ENCODE measurements at regions not wholly inside any gene's neighbourhood (a gene's known extent, or its start where the extent isn't known, plus 50 kb on each side); places are given as distances from the start of the nearest gene placed in this dataset.

GRCh38 chr6:23754197-23754596 lies 371.8 kb upstream of the NRSN1 start:
- H4K20me1 ChIP-seq (ENCODE audit: low read depth), result no peaks in the 10 kb centered on the region
- no peaks in the 10 kb centered on the region for H3K36me3 ChIP-seq
- H3K27me3 ChIP-seq, result no peaks in the 10 kb centered on the region
- Mint-ChIP-seq H3K27me3 (ENCODE audit: insufficient read depth, low read depth) (peaks cover 2% of the 10 kb centered on the region), H3K4me1 (no peaks in the 10 kb centered on the region), H3K36me3 (no peaks in the 10 kb centered on the region), H3K27ac (no peak overlapping the region), H3K4me3 (no peak overlapping the region), H3K9me3 (peaks cover 16% of the 10 kb centered on the region)
- H3K4me2 ChIP-seq, result no peak overlapping the region
- H3K27ac ChIP-seq, result no peak overlapping the region
- no peaks in the 10 kb centered on the region for H3K9me3 ChIP-seq (ENCODE audit: low read depth)
- H2AFZ ChIP-seq (replicated peaks), result no peak overlapping the region
- no peaks in the 10 kb centered on the region for H3K79me2 ChIP-seq (ENCODE audit: low read depth)
- no peak overlapping the region for H3K9ac ChIP-seq
- H3K4me3 ChIP-seq, result no peak overlapping the region
- H3F3A ChIP-seq (ENCODE audit: low read depth), result no peaks in the 10 kb centered on the region
- no peak for DNase-seq (ENCODE audit: low spot score)
- H3K4me1 ChIP-seq, result no peaks in the 10 kb centered on the region
- peak; percentile 25 for TF ChIP-seq CTCF (IDR thresholded peaks at IDR 0.05)
- no peak for TF ChIP-seq EZH2 (IDR thresholded peaks at IDR 0.05)

GRCh38 chr6:23775127-23775526 lies 350.9 kb upstream of the NRSN1 start:
- peaks cover 3% of the 10 kb centered on the region for H3K4me1 Mint-ChIP-seq
- no peaks in the 10 kb centered on the region for H3K36me3 Mint-ChIP-seq
- Histone ChIP-seq H3K4me2 (no peak overlapping the region), H3K4me3 (no peak overlapping the region), H3K36me3 (no peaks in the 10 kb centered on the region), H2AFZ (replicated peaks) (no peak overlapping the region), H3K4me1 (no peaks in the 10 kb centered on the region), H4K20me1 (ENCODE audit: low read depth) (no peaks in the 10 kb centered on the region), H3K9me3 (ENCODE audit: low read depth) (no peaks in the 10 kb centered on the region), H3K27me3 (no peaks in the 10 kb centered on the region), H3F3A (ENCODE audit: low read depth) (no peaks in the 10 kb centered on the region), H3K79me2 (ENCODE audit: low read depth) (no peaks in the 10 kb centered on the region), H3K27ac (no peak overlapping the region), H3K9ac (no peak overlapping the region)
- H3K27me3 Mint-ChIP-seq (ENCODE audit: insufficient read depth, low read depth), result no peaks in the 10 kb centered on the region
- TF ChIP-seq EZH2 (IDR thresholded peaks at IDR 0.05), result no peak
- no peak for TF ChIP-seq CTCF (IDR thresholded peaks at IDR 0.05)
- no peak for TF ChIP-seq EZH2phosphoT487 (IDR thresholded peaks at IDR 0.05)
- H3K27ac Mint-ChIP-seq, result no peak overlapping the region
- H3K4me3 Mint-ChIP-seq, result no peak overlapping the region
- peak; percentile 4 for DNase-seq (ENCODE audit: low spot score)
- no peaks in the 10 kb centered on the region for H3K9me3 Mint-ChIP-seq

GRCh38 chr6:23783901-23784300 lies 342.1 kb upstream of the NRSN1 start:
- Histone ChIP-seq H3K79me2 (ENCODE audit: low read depth) (no peaks in the 10 kb centered on the region), H3K9me3 (ENCODE audit: low read depth) (no peaks in the 10 kb centered on the region), H3K9ac (no peak overlapping the region), H4K20me1 (ENCODE audit: low read depth) (no peaks in the 10 kb centered on the region), H3K36me3 (no peaks in the 10 kb centered on the region), H3K4me3 (no peak overlapping the region), H3K27ac (no peak overlapping the region), H3K4me1 (no peaks in the 10 kb centered on the region), H3K4me2 (no peak overlapping the region), H2AFZ (replicated peaks) (no peak overlapping the region), H3K27me3 (no peaks in the 10 kb centered on the region), H3F3A (ENCODE audit: low read depth) (no peaks in the 10 kb centered on the region)
- Mint-ChIP-seq H3K36me3 (no peaks in the 10 kb centered on the region), H3K9me3 (no peaks in the 10 kb centered on the region), H3K27ac (no peak overlapping the region), H3K27me3 (ENCODE audit: insufficient read depth, low read depth) (no peaks in the 10 kb centered on the region), H3K4me3 (no peak overlapping the region), H3K4me1 (peaks cover 3% of the 10 kb centered on the region)
- TF ChIP-seq CTCF (IDR thresholded peaks at IDR 0.05) (no peak), EZH2phosphoT487 (IDR thresholded peaks at IDR 0.05) (no peak), EZH2 (IDR thresholded peaks at IDR 0.05) (no peak)
- DNase-seq (ENCODE audit: low spot score), result no peak

All from neural progenitor cell (in vitro differentiated cells).